SK-N-SH (cell line): ENCODE measurements at regions not wholly inside any gene's neighbourhood (a gene's known extent, or its start where the extent isn't known, plus 50 kb on each side); places are given as distances from the start of the nearest gene placed in this dataset.

Experiments used
- CTCF ChIA-PET: fragments of 300-600, 350-600 bp; formaldehyde crosslinking; extraction: SDS; loops from one replicate; lab custom pipeline; 2021; lab: Yijun Ruan, JAX
- POLR2A ChIA-PET: fragments of 350-600 bp; sonication (Branson Sonifier 250); formaldehyde crosslinking; extraction: SDS; loops from one replicate; lab custom pipeline; 2020; ENCODE audit warnings: antibody characterized with exemption, inconsistent platforms; lab: Yijun Ruan, JAX
- DNase-seq: peaks from one replicate; pipeline ENCODE4 v3.0.0; 2012
- H2AFZ ChIP-seq: fragments of 200-600 bp; sonication (generic); 2 replicates; pipeline ENCODE4 v1.8.1; 2016; ENCODE audit warnings: antibody characterized with exemption, mild to moderate bottlenecking, low read depth
- H3F3A ChIP-seq: fragments of 200-600 bp; sonication (generic); replicated peaks from 2 replicates; pipeline ENCODE3; 2016; ENCODE audit warnings: antibody characterized with exemption, mild to moderate bottlenecking; ENCODE audit not compliant: insufficient read depth
- H3K27ac ChIP-seq, 2 experiments: fragments of 200-500 bp in 1 of 2; fragments of 200-600 bp in 1 of 2; sonication (Bioruptor generic) in 1 of 2; sonication (generic), shearing (Covaris generic) in 1 of 2; 2 replicates each; pipeline versions ENCODE4 v1.5.1 to v1.6.1; 2014 to 2016; ENCODE audit warnings: low read depth in 2 of 2, inconsistent platforms in 1 of 2, low read length in 1 of 2, mild to moderate bottlenecking in 1 of 2, mixed read lengths in 1 of 2
- H3K27me3 ChIP-seq: fragments of 200-600 bp; sonication (generic), shearing (Covaris generic); 2 replicates; pipeline ENCODE4 v1.6.1; 2016; ENCODE audit warnings: mixed run types; ENCODE audit not compliant: insufficient read depth
- H3K36me3 ChIP-seq, 2 experiments: fragments of 200-500 bp in 1 of 2; fragments of 200-600 bp in 1 of 2; sonication (Bioruptor generic) in 1 of 2; sonication (generic) in 1 of 2; replicated peaks in 1 of 2; 2 replicates each; pipeline versions ENCODE3 to v1.5.1; 2014 to 2016; ENCODE audit warnings: low read length in 1 of 2, mild to moderate bottlenecking in 1 of 2; ENCODE audit not compliant: insufficient read depth in 2 of 2, control insufficient read depth in 1 of 2
- H3K4me1 ChIP-seq, 2 experiments: fragments of 200-500 bp in 1 of 2; fragments of 200-600 bp in 1 of 2; sonication (Bioruptor generic) in 1 of 2; sonication (generic), shearing (Covaris generic) in 1 of 2; 2 replicates each; pipeline versions ENCODE4 v1.5.1 to v1.6.1; 2014 to 2016; ENCODE audit warnings: low read depth in 1 of 2, low read length in 1 of 2, mixed run types in 1 of 2; ENCODE audit not compliant: insufficient read depth in 2 of 2, control insufficient read depth in 1 of 2
- H3K4me2 ChIP-seq: fragments of 200-600 bp; sonication (generic), shearing (Covaris generic); 2 replicates; pipeline ENCODE4 v1.6.1; 2017; ENCODE audit warnings: mixed run types
- H3K4me3 ChIP-seq, 2 experiments: fragments of 200-500 bp in 1 of 2; fragments of 200-600 bp in 1 of 2; sonication (Bioruptor generic) in 1 of 2; sonication (generic), shearing (Covaris generic) in 1 of 2; 2 replicates each; pipeline versions ENCODE4 v1.5.1 to v1.8.1; 2014 to 2016; ENCODE audit warnings: low read depth in 2 of 2, inconsistent platforms in 1 of 2, low read length in 1 of 2, mild to moderate bottlenecking in 1 of 2, mixed read lengths in 1 of 2, moderate library complexity in 1 of 2
- H3K79me2 ChIP-seq: fragments of 200-600 bp; sonication (generic); 2 replicates; pipeline ENCODE4 v1.8.1; 2017; ENCODE audit warnings: mild to moderate bottlenecking; ENCODE audit not compliant: insufficient read depth
- H3K9ac ChIP-seq: fragments of 200-600 bp; sonication (generic); 2 replicates; pipeline ENCODE4 v1.6.1; 2017; ENCODE audit warnings: mixed run types
- H3K9me2 ChIP-seq: fragments of 200-600 bp; sonication (generic); 2 replicates; pipeline ENCODE4 v1.6.1; 2017; ENCODE audit warnings: mixed run types
- H3K9me3 ChIP-seq: fragments of 200-600 bp; sonication (generic); 2 replicates; pipeline ENCODE4 v1.6.1; 2017; ENCODE audit warnings: mixed run types, mild to moderate bottlenecking, moderate library complexity
- H4K20me1 ChIP-seq: fragments of 200-600 bp; sonication (generic); 2 replicates; pipeline ENCODE4 v1.6.1; 2017; ENCODE audit warnings: mild to moderate bottlenecking, mixed run types; ENCODE audit not compliant: insufficient read depth
- CHD2 ChIP-seq: fragments of 150-350 bp; IDR thresholded peaks from 2 replicates; pipeline ENCODE4 v1.6.1; 2018; ENCODE audit warnings: low read length; ENCODE audit not compliant: partially characterized antibody
- ELF1 ChIP-seq: IDR thresholded peaks from 2 replicates; pipeline ENCODE4 v1.4.0; 2012
- EP300 ChIP-seq, 2 experiments: IDR thresholded peaks; 2 replicates each; pipeline versions ENCODE4 v1.4.0 to v1.6.1; 2012; ENCODE audit warnings: borderline replicate concordance in 1 of 2, low read depth in 1 of 2, low read length in 1 of 2
- NFIC ChIP-seq: IDR thresholded peaks from 2 replicates; pipeline ENCODE4 v1.4.0; 2012; ENCODE audit warnings: borderline replicate concordance
- RAD21 ChIP-seq: IDR thresholded peaks from 2 replicates; pipeline ENCODE4 v1.6.1; 2012; ENCODE audit warnings: mild to moderate bottlenecking, low read length
- SMC3 ChIP-seq: IDR thresholded peaks from 2 replicates; pipeline ENCODE4 v1.6.1; 2012; ENCODE audit warnings: low read depth, low read length, improper control_type of control experiment
- TEAD4 ChIP-seq: IDR thresholded peaks from 2 replicates; pipeline ENCODE4 v1.4.0; 2012; ENCODE audit warnings: mild to moderate bottlenecking, borderline replicate concordance; ENCODE audit not compliant: insufficient read depth
- WGBS: methylation state at CpG from one replicate; pipeline ENCODE4 v1.1.6; 2017; ENCODE audit warnings: low lambda C conversion rate; 5-methylcytosine and 5-hydroxymethylcytosine counted together
- TF ChIP-seq, protein P1 (sequence below): IDR thresholded peaks from 2 replicates; pipeline ENCODE4 v1.4.0; 2012; ENCODE audit warnings: low read depth
- TF ChIP-seq, protein P2 (sequence below): IDR thresholded peaks from 2 replicates; pipeline ENCODE4 v1.4.0; 2012; ENCODE audit warnings: low read depth, borderline replicate concordance
- TF ChIP-seq, protein P3 (sequence below): IDR thresholded peaks from 2 replicates; pipeline ENCODE4 v1.4.0; 2012; ENCODE audit warnings: low read depth, borderline replicate concordance

DNA sequence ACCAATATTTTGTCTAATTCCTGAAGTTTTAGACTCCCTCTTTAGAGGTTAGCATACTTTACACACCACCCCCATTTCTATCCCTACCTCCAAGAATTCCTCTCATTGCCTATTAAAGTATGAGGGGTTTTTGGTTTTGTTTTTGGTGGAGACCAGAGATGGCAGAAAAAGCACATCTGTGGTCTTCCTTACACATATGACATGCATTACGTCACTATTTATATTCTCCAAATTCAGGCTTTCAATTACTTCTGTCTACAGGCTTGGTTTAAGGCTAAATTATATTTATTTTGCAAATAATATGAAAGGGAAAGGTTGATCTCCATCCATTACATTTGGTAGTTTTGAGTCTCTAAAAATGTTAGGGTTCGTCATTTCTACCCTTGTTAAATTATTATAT, 674.6 kb downstream of the LMO4 start:
- DNase-seq, result no peak
- no peaks in the 10 kb centered on the region for H4K20me1 ChIP-seq
- no peaks in the 10 kb centered on the region for H3K79me2 ChIP-seq
- no peak overlapping the region for H3K4me2 ChIP-seq
- TF ChIP-seq, protein P1, sequence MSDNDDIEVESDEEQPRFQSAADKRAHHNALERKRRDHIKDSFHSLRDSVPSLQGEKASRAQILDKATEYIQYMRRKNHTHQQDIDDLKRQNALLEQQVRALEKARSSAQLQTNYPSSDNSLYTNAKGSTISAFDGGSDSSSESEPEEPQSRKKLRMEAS, result no peak
- TF ChIP-seq EP300 (IDR thresholded peaks at IDR 0.05; ENCODE audit: borderline replicate concordance in 1 of 2, low read depth in 1 of 2, low read length in 1 of 2) (no peak), NFIC (no peak), ELF1 (no peak), CHD2 (no peak), TEAD4 (no peak)
- TF ChIP-seq, protein P2, sequence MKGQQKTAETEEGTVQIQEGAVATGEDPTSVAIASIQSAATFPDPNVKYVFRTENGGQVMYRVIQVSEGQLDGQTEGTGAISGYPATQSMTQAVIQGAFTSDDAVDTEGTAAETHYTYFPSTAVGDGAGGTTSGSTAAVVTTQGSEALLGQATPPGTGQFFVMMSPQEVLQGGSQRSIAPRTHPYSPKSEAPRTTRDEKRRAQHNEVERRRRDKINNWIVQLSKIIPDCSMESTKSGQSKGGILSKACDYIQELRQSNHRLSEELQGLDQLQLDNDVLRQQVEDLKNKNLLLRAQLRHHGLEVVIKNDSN, result no peak
- WGBS, result 77% methylated on average over 2 of the region's 2 CpGs
- no peaks in the 10 kb centered on the region for H3K36me3 ChIP-seq
- no peak overlapping the region for H3K27ac ChIP-seq
- H3K4me3 ChIP-seq, result no peak overlapping the region
- no peaks in the 10 kb centered on the region for H3K9me3 ChIP-seq
- POLR2A ChIA-PET, result no interaction called here
- H3K4me1 ChIP-seq, result no peaks in the 10 kb centered on the region
- no peaks in the 10 kb centered on the region for H3K9me2 ChIP-seq
- H2AFZ ChIP-seq, result no peak overlapping the region
- no peaks in the 10 kb centered on the region for H3K27me3 ChIP-seq
- H3F3A ChIP-seq, result no peaks in the 10 kb centered on the region
- CTCF ChIA-PET, result no interaction called here
- no peak overlapping the region for H3K9ac ChIP-seq

DNA sequence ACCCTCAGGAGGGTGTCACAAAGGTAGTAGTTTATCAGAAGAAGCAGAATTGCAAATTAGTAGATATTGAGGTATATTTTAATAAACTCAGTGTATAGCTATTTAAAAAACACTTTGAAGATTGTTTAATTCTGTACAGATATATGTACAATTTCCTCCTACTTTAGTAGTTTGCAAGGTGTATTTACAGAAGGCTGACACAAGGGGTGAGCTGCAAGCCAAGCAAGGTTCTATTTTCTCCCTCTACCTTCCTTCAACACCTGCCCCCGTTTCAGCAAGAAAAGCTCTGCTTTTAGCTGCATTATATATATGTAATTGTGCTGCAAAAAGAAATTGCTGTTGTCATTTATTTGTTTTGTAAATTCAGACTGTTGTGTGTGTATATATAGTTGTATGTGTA, 674.2 kb upstream of the PKN2 start:
- TF ChIP-seq SMC3, result no peak
- TF ChIP-seq, protein P3, sequence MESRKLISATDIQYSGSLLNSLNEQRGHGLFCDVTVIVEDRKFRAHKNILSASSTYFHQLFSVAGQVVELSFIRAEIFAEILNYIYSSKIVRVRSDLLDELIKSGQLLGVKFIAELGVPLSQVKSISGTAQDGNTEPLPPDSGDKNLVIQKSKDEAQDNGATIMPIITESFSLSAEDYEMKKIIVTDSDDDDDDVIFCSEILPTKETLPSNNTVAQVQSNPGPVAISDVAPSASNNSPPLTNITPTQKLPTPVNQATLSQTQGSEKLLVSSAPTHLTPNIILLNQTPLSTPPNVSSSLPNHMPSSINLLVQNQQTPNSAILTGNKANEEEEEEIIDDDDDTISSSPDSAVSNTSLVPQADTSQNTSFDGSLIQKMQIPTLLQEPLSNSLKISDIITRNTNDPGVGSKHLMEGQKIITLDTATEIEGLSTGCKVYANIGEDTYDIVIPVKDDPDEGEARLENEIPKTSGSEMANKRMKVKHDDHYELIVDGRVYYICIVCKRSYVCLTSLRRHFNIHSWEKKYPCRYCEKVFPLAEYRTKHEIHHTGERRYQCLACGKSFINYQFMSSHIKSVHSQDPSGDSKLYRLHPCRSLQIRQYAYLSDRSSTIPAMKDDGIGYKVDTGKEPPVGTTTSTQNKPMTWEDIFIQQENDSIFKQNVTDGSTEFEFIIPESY, result no peak
- no peak for TF ChIP-seq RAD21

More for the DNA sequence above, 674.2 kb upstream of the PKN2 start:
- H3K4me2 ChIP-seq, result no peak overlapping the region
- no peaks in the 10 kb centered on the region for H3K9me2 ChIP-seq
- H3K27me3 ChIP-seq, result no peaks in the 10 kb centered on the region
- POLR2A ChIA-PET, result no interaction called here
- no peak for DNase-seq
- H3K36me3 ChIP-seq, result no peaks in the 10 kb centered on the region
- no peaks in the 10 kb centered on the region for H3K9me3 ChIP-seq
- H3K79me2 ChIP-seq, result no peaks in the 10 kb centered on the region
- H3F3A ChIP-seq, result no peaks in the 10 kb centered on the region
- no peak overlapping the region for H2AFZ ChIP-seq
- no peak overlapping the region for H3K27ac ChIP-seq
- WGBS, result 21% methylated on average over 1 of the region's 1 CpG
- CTCF ChIA-PET, result no interaction called here
- no peaks in the 10 kb centered on the region for H4K20me1 ChIP-seq
- no peak overlapping the region for H3K4me3 ChIP-seq
- 0 out of 4 replicates have a peak, but pooled peaks cover 0 to 7% of the 10 kb centered on the region in 2 experiments for H3K4me1 ChIP-seq
- H3K9ac ChIP-seq, result no peak overlapping the region
